Hematopoietic multipotent progenitor cell treated with erythropoietin and hydrocortisone succinate and interleukin-3 and kit ligand, for 15 days (in vitro differentiated cells): ENCODE measurements at regions not wholly inside any gene's neighbourhood (a gene's known extent, or its start where the extent isn't known, plus 50 kb on each side); places are given as distances from the start of the nearest gene placed in this dataset.

Experiments
- DNase-seq: peaks from one replicate; pipeline ENCODE4 v3.0.0-alpha.2; 2015; ENCODE audit warnings: low spot score

GRCh38 chr7:81606078-81606863 lies 163.6 kb downstream of the HGF start:
- DNase-seq, result no peak

GRCh38 chr7:81605493-81605892 lies 164.4 kb downstream of the HGF start:
- no peak for DNase-seq

- DNase-seq, result no peak
Observed at GRCh38 chr7:81604808-81605174, 165.1 kb downstream of the HGF start.

- no peak for DNase-seq
Observed at GRCh38 chr7:81604075-81604807, 165.6 kb downstream of the HGF start.

GRCh38 chr7:81600608-81601007 lies 169.2 kb downstream of the HGF start:
- no peak for DNase-seq

- no peak for DNase-seq
Observed at GRCh38 chr7:81598951-81599350, 170.9 kb downstream of the HGF start.

- DNase-seq, result no peak
Observed at GRCh38 chr7:81594767-81595166, 175.1 kb downstream of the HGF start.

- DNase-seq, result no peak
Observed at GRCh38 chr7:81590131-81590530, 179.7 kb downstream of the HGF start.

GRCh38 chr7:81584667-81585066 lies 185.2 kb downstream of the HGF start:
- no peak for DNase-seq

- no peak for DNase-seq
Observed at GRCh38 chr7:81583882-81584533, 185.8 kb downstream of the HGF start.

GRCh38 chr7:81583090-81583489 lies 186.8 kb downstream of the HGF start:
- DNase-seq, result no peak

- no peak for DNase-seq
Observed at GRCh38 chr7:81577642-81578340, 192.1 kb downstream of the HGF start.

- DNase-seq, result no peak
Observed at GRCh38 chr7:81574723-81575326, 195.0 kb downstream of the HGF start.

- no peak for DNase-seq
Observed at GRCh38 chr7:81573932-81574331, 195.9 kb downstream of the HGF start.

- no peak for DNase-seq
Observed at GRCh38 chr7:81573128-81573527, 196.7 kb downstream of the HGF start.

- no peak for DNase-seq
Observed at GRCh38 chr7:81562581-81562980, 207.3 kb downstream of the HGF start.

GRCh38 chr7:81560708-81561107 lies 209.1 kb downstream of the HGF start:
- DNase-seq, result no peak

GRCh38 chr7:81549484-81550016 lies 220.3 kb downstream of the HGF start:
- no peak for DNase-seq

GRCh38 chr7:81534996-81535395 lies 234.9 kb downstream of the HGF start:
- no peak for DNase-seq

GRCh38 chr7:81534446-81534845 lies 235.4 kb downstream of the HGF start:
- DNase-seq, result no peak

GRCh38 chr7:81533931-81534330 lies 235.9 kb downstream of the HGF start:
- no peak for DNase-seq

- no peak for DNase-seq
Observed at GRCh38 chr7:81533426-81533825, 236.4 kb downstream of the HGF start.
